Common myeloid progenitor, CD34-positive (primary cell): ENCODE measurements at regions not wholly inside any gene's neighbourhood (a gene's known extent, or its start where the extent isn't known, plus 50 kb on each side); places are given as distances from the start of the nearest gene placed in this dataset.

ENCODE experiments used
- CTCF ChIA-PET: fragments of 350-600 bp; sonication (Branson Sonifier 250); formaldehyde crosslinking; loops from one replicate; lab custom pipeline; 2021; ENCODE audit warnings: antibody characterized with exemption; lab: Charles Lee
- POLR2A ChIA-PET: fragments of 350-600 bp; sonication (Branson Sonifier 250); formaldehyde crosslinking; loops from one replicate; lab custom pipeline; 2021; ENCODE audit warnings: antibody characterized with exemption; lab: Charles Lee
- DNase-seq, 3 donors: peaks; one replicate each; pipeline versions ENCODE4 v3.0.0 to v3.0.0-alpha.2; 2013
- H3K27ac ChIP-seq, 2 experiments: 1 replicate in 1 of 2; 2 replicates in 1 of 2; pipeline ENCODE4 v1.7.0; 2013; ENCODE audit warnings: inconsistent platforms in 2 of 2, low read length in 2 of 2, mild to moderate bottlenecking in 2 of 2, low read depth in 1 of 2, moderate library complexity in 1 of 2; ENCODE audit not compliant: severe bottlenecking in 2 of 2, insufficient read depth in 1 of 2, poor library complexity in 1 of 2
- H3K27me3 ChIP-seq, 5 experiments: replicated peaks in 2 of 5; 1 replicate in 3 of 5; 2 replicates in 2 of 5; pipeline versions ENCODE4 v1.6.1 to v1.7.0; 2013; ENCODE audit warnings: low read length in 4 of 5, mild to moderate bottlenecking in 2 of 5, moderate library complexity in 2 of 5, inconsistent platforms in 1 of 5; ENCODE audit not compliant: insufficient read depth in 5 of 5, control insufficient read depth in 4 of 5
- H3K36me3 ChIP-seq, 4 experiments: 1 replicate in 2 of 4; 2 replicates in 2 of 4; pipeline versions ENCODE4 v1.6.1 to v1.7.0; 2013; ENCODE audit warnings: low read length in 3 of 4, control low read depth in 1 of 4, mild to moderate bottlenecking in 1 of 4; ENCODE audit not compliant: control insufficient read depth in 4 of 4, insufficient read depth in 4 of 4
- H3K4me1 ChIP-seq, 4 experiments: 1 replicate in 3 of 4; 2 replicates in 1 of 4; pipeline versions ENCODE4 v1.6.1 to v1.7.1; 2013; ENCODE audit warnings: low read length in 3 of 4, mild to moderate bottlenecking in 3 of 4, control low read depth in 1 of 4, inconsistent platforms in 1 of 4, moderate library complexity in 1 of 4; ENCODE audit not compliant: control insufficient read depth in 4 of 4, insufficient read depth in 4 of 4; ENCODE audit errors: control extremely low read depth in 1 of 4
- H3K4me3 ChIP-seq, 7 experiments: 1 replicate in 4 of 7; 2 replicates in 3 of 7; pipeline versions ENCODE4 v1.5.1 to v1.7.0; 2013; ENCODE audit warnings: mild to moderate bottlenecking in 7 of 7, low read length in 6 of 7, moderate library complexity in 6 of 7, inconsistent platforms in 2 of 7, low read depth in 2 of 7, control low read depth in 1 of 7; ENCODE audit not compliant: insufficient read depth in 4 of 7, control insufficient read depth in 1 of 7; ENCODE audit errors: extremely low read depth in 1 of 7
- H3K9me3 ChIP-seq, 5 experiments: 1 replicate in 4 of 5; 2 replicates in 1 of 5; pipeline versions ENCODE4 v1.6.1 to v1.7.1; 2013; ENCODE audit warnings: low read length in 4 of 5, mild to moderate bottlenecking in 2 of 5, inconsistent platforms in 1 of 5, low read depth in 1 of 5, moderate library complexity in 1 of 5; ENCODE audit not compliant: control insufficient read depth in 4 of 5, insufficient read depth in 2 of 5; ENCODE audit errors: control extremely low read depth in 1 of 5
- WGBS: methylation state at CpG from one replicate; pipeline ENCODE4 v1.1.5; 2013; ENCODE audit not compliant: insufficient coverage; 5-methylcytosine and 5-hydroxymethylcytosine counted together

GRCh38 chr14:98501836-98502235 is 770.2 kb downstream of the BCL11B start:
- CTCF ChIA-PET: no interaction called here
- POLR2A ChIA-PET: no interaction called here
- DNase-seq: no peak
- Histone ChIP-seq H3K9me3 (peaks cover 0 to 2% (median 0%) of the 10 kb centered on the region in 5 experiments), H3K27ac (no peak overlapping the region), H3K4me3 (no peak overlapping the region), H3K36me3 (no peaks in the 10 kb centered on the region), H3K27me3 (no peaks in the 10 kb centered on the region), H3K4me1 (no peaks in the 10 kb centered on the region)
- WGBS: 90% methylated on average over 4 of the region's 4 CpGs

GRCh38 chr14:98503086-98503815 is 768.7 kb downstream of the BCL11B start:
- H3K4me3 ChIP-seq: no peak overlapping the region
- no peak for DNase-seq
- peaks cover 0 to 2% (median 0%) of the 10 kb centered on the region in 5 experiments for H3K9me3 ChIP-seq
- ChIA-PET POLR2A (no interaction called here), CTCF (no interaction called here)
- no peak overlapping the region for H3K27ac ChIP-seq
- WGBS: 100% methylated on average over 4 of the region's 6 CpGs
- no peaks in the 10 kb centered on the region for H3K36me3 ChIP-seq
- no peaks in the 10 kb centered on the region for H3K4me1 ChIP-seq
- no peaks in the 10 kb centered on the region for H3K27me3 ChIP-seq

GRCh38 chr14:98507264-98507663 is 764.7 kb downstream of the BCL11B start:
- ChIA-PET POLR2A (no interaction called here), CTCF (no interaction called here)
- H3K9me3 ChIP-seq: peaks cover 0 to 9% (median 0%) of the 10 kb centered on the region in 5 experiments
- no peaks in the 10 kb centered on the region for H3K36me3 ChIP-seq
- no peak for DNase-seq
- 60% methylated on average over 1 of the region's 2 CpGs for WGBS
- H3K4me1 ChIP-seq: no peaks in the 10 kb centered on the region
- H3K27ac ChIP-seq: no peak overlapping the region
- H3K27me3 ChIP-seq: no peaks in the 10 kb centered on the region
- no peak overlapping the region for H3K4me3 ChIP-seq

GRCh38 chr14:98510392-98510791 is 761.6 kb downstream of the BCL11B start:
- Histone ChIP-seq H3K9me3 (peaks cover 0 to 10% (median 0%) of the 10 kb centered on the region in 5 experiments), H3K27me3 (no peaks in the 10 kb centered on the region), H3K4me1 (no peaks in the 10 kb centered on the region), H3K36me3 (no peaks in the 10 kb centered on the region), H3K27ac (no peak overlapping the region), H3K4me3 (no peak overlapping the region)
- no CpG with 5 or more reads among the region's 3 CpGs for WGBS
- DNase-seq: no peak
- ChIA-PET CTCF (no interaction called here), POLR2A (no interaction called here)

GRCh38 chr14:98512501-98513251 is 759.3 kb downstream of the BCL11B start:
- Histone ChIP-seq H3K27me3 (no peaks in the 10 kb centered on the region), H3K4me1 (no peaks in the 10 kb centered on the region), H3K27ac (no peak overlapping the region), H3K4me3 (no peak overlapping the region), H3K36me3 (no peaks in the 10 kb centered on the region), H3K9me3 (peaks cover 0 to 10% (median 0%) of the 10 kb centered on the region in 5 experiments)
- ChIA-PET CTCF (no interaction called here), POLR2A (no interaction called here)
- 44% methylated on average over 5 of the region's 10 CpGs for WGBS
- DNase-seq: no peak

- no peak overlapping the region for H3K27ac ChIP-seq
- H3K9me3 ChIP-seq: peaks cover 0 to 10% (median 0%) of the 10 kb centered on the region in 5 experiments
- H3K36me3 ChIP-seq: no peaks in the 10 kb centered on the region
- no peaks in the 10 kb centered on the region for H3K4me1 ChIP-seq
- WGBS: 96% methylated on average over 2 of the region's 3 CpGs
- CTCF ChIA-PET: no interaction called here
- no peak for DNase-seq
- no peaks in the 10 kb centered on the region for H3K27me3 ChIP-seq
- POLR2A ChIA-PET: no interaction called here
- no peak overlapping the region for H3K4me3 ChIP-seq
These were observed 758.4 kb downstream of the BCL11B start for GRCh38 chr14:98513558-98513957.

- POLR2A ChIA-PET: no interaction called here
- no peaks in the 10 kb centered on the region for H3K27me3 ChIP-seq
- H3K27ac ChIP-seq: no peak overlapping the region
- no peaks in the 10 kb centered on the region for H3K36me3 ChIP-seq
- H3K4me1 ChIP-seq: no peaks in the 10 kb centered on the region
- H3K4me3 ChIP-seq: no peak overlapping the region
- peaks cover 0 to 10% (median 0%) of the 10 kb centered on the region in 5 experiments for H3K9me3 ChIP-seq
- no peak for DNase-seq
- CTCF ChIA-PET: no interaction called here
These were observed 758.0 kb downstream of the BCL11B start for GRCh38 chr14:98514016-98514415.
